H1 (cell line): ENCODE measurements at regions not wholly inside any gene's neighbourhood (a gene's known extent, or its start where the extent isn't known, plus 50 kb on each side); places are given as distances from the start of the nearest gene placed in this dataset.

ENCODE experiments used
- ASH2L ChIP-seq: fragments of 200-600, 300-600 bp; sonication (generic); IDR thresholded peaks from one replicate; pipeline ENCODE4 v1.7.1; 2017; ENCODE audit warnings: low read length
- BACH1 ChIP-seq: IDR thresholded peaks from 2 replicates; pipeline ENCODE4 v1.6.1; 2012; ENCODE audit warnings: low read length, improper control_type of control experiment
- CBX8 ChIP-seq: fragments of 300-800, 300-1000 bp; sonication (generic); IDR thresholded peaks from 2 replicates; pipeline ENCODE4 v1.7.1; 2016; ENCODE audit warnings: low read depth, low read length, borderline replicate concordance
- CTBP2 ChIP-seq: IDR thresholded peaks from 2 replicates; pipeline ENCODE4 v1.7.0; 2011; ENCODE audit warnings: borderline replicate concordance, mild to moderate bottlenecking, moderate library complexity, mixed read lengths, low read length; ENCODE audit not compliant: insufficient read depth, insufficient read length
- GTF2F1 ChIP-seq: IDR thresholded peaks from 2 replicates; pipeline ENCODE4 v1.6.1; 2012; ENCODE audit warnings: low read depth, low read length, improper control_type of control experiment, borderline replicate concordance
- HDAC2 ChIP-seq, 2 experiments: fragments of 300-600 bp in 1 of 2; sonication (generic) in 1 of 2; IDR thresholded peaks; 2 replicates each; pipeline ENCODE4 v1.6.1; 2011 to 2012; ENCODE audit warnings: low read depth in 2 of 2, low read length in 2 of 2, mild to moderate bottlenecking in 2 of 2, moderate library complexity in 2 of 2, borderline replicate concordance in 1 of 2, inconsistent platforms in 1 of 2
- SIN3A ChIP-seq, 2 experiments: IDR thresholded peaks in 1 of 2; conservative IDR thresholded peaks in 1 of 2; 2 replicates each; pipeline ENCODE4 v1.6.1; 2011 to 2012; ENCODE audit warnings: low read length in 2 of 2, improper control_type of control experiment in 1 of 2, low read depth in 1 of 2, mild to moderate bottlenecking in 1 of 2
- SIRT6 ChIP-seq: IDR thresholded peaks from one replicate; pipeline ENCODE4 v1.7.1; 2012; ENCODE audit warnings: low read length, inconsistent platforms
- SP1 ChIP-seq: IDR thresholded peaks from 2 replicates; pipeline ENCODE4 v1.6.1; 2011; ENCODE audit warnings: low read depth, low read length
- SP4 ChIP-seq: IDR thresholded peaks from 2 replicates; pipeline ENCODE4 v1.6.1; 2012; ENCODE audit warnings: low read length, inconsistent platforms
- TF ChIP-seq, protein P1 (sequence below): fragments of 300-600 bp; sonication (generic); IDR thresholded peaks from 2 replicates; pipeline ENCODE4 v1.7.1; 2012; ENCODE audit warnings: low read length, moderate library complexity, mild to moderate bottlenecking, inconsistent platforms; ENCODE audit not compliant: insufficient replicate concordance

DNA sequence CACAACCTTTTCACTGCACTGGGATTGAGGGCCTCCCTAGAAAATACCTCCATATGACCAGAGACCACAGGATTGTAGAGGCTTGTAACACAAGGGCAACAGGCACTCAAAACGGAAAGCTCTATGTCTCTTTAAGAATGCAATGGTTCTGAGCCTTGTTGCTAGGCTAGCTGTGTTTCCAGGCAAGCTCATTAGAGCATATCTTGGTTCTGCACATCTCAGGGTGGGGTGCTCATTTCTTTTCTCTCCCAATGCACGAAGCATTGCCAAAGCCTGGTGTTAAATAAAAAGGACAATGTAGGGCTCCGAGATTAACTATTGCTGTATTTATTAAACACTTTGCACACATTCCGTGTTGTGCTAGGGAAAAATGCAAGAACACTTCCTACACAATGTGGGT, 315.9 kb downstream of the PRDM2 start (continued):
- TF ChIP-seq, protein P1, sequence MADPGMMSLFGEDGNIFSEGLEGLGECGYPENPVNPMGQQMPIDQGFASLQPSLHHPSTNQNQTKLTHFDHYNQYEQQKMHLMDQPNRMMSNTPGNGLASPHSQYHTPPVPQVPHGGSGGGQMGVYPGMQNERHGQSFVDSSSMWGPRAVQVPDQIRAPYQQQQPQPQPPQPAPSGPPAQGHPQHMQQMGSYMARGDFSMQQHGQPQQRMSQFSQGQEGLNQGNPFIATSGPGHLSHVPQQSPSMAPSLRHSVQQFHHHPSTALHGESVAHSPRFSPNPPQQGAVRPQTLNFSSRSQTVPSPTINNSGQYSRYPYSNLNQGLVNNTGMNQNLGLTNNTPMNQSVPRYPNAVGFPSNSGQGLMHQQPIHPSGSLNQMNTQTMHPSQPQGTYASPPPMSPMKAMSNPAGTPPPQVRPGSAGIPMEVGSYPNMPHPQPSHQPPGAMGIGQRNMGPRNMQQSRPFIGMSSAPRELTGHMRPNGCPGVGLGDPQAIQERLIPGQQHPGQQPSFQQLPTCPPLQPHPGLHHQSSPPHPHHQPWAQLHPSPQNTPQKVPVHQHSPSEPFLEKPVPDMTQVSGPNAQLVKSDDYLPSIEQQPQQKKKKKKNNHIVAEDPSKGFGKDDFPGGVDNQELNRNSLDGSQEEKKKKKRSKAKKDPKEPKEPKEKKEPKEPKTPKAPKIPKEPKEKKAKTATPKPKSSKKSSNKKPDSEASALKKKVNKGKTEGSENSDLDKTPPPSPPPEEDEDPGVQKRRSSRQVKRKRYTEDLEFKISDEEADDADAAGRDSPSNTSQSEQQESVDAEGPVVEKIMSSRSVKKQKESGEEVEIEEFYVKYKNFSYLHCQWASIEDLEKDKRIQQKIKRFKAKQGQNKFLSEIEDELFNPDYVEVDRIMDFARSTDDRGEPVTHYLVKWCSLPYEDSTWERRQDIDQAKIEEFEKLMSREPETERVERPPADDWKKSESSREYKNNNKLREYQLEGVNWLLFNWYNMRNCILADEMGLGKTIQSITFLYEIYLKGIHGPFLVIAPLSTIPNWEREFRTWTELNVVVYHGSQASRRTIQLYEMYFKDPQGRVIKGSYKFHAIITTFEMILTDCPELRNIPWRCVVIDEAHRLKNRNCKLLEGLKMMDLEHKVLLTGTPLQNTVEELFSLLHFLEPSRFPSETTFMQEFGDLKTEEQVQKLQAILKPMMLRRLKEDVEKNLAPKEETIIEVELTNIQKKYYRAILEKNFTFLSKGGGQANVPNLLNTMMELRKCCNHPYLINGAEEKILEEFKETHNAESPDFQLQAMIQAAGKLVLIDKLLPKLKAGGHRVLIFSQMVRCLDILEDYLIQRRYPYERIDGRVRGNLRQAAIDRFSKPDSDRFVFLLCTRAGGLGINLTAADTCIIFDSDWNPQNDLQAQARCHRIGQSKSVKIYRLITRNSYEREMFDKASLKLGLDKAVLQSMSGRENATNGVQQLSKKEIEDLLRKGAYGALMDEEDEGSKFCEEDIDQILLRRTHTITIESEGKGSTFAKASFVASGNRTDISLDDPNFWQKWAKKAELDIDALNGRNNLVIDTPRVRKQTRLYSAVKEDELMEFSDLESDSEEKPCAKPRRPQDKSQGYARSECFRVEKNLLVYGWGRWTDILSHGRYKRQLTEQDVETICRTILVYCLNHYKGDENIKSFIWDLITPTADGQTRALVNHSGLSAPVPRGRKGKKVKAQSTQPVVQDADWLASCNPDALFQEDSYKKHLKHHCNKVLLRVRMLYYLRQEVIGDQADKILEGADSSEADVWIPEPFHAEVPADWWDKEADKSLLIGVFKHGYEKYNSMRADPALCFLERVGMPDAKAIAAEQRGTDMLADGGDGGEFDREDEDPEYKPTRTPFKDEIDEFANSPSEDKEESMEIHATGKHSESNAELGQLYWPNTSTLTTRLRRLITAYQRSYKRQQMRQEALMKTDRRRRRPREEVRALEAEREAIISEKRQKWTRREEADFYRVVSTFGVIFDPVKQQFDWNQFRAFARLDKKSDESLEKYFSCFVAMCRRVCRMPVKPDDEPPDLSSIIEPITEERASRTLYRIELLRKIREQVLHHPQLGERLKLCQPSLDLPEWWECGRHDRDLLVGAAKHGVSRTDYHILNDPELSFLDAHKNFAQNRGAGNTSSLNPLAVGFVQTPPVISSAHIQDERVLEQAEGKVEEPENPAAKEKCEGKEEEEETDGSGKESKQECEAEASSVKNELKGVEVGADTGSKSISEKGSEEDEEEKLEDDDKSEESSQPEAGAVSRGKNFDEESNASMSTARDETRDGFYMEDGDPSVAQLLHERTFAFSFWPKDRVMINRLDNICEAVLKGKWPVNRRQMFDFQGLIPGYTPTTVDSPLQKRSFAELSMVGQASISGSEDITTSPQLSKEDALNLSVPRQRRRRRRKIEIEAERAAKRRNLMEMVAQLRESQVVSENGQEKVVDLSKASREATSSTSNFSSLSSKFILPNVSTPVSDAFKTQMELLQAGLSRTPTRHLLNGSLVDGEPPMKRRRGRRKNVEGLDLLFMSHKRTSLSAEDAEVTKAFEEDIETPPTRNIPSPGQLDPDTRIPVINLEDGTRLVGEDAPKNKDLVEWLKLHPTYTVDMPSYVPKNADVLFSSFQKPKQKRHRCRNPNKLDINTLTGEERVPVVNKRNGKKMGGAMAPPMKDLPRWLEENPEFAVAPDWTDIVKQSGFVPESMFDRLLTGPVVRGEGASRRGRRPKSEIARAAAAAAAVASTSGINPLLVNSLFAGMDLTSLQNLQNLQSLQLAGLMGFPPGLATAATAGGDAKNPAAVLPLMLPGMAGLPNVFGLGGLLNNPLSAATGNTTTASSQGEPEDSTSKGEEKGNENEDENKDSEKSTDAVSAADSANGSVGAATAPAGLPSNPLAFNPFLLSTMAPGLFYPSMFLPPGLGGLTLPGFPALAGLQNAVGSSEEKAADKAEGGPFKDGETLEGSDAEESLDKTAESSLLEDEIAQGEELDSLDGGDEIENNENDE, result no peak
- no peak for TF ChIP-seq SP1
- no peak for TF ChIP-seq HDAC2 (IDR thresholded peaks at IDR 0.05; ENCODE audit: borderline replicate concordance in 1 of 2, low read depth in 2 of 2, low read length in 2 of 2)
- TF ChIP-seq BACH1, result no peak
- TF ChIP-seq SP4, result no peak
- no peak for TF ChIP-seq GTF2F1
- no peak for TF ChIP-seq SIN3A (conservative IDR thresholded peaks at IDR 0.05 in 1 of 2, IDR thresholded peaks at IDR 0.05 in 1 of 2; ENCODE audit: low read depth in 1 of 2, low read length in 2 of 2)
- no peak for TF ChIP-seq CBX8
- TF ChIP-seq ASH2L, result no peak
- no peak for TF ChIP-seq SIRT6
- no peak for TF ChIP-seq CTBP2
